ENCODE measurements at regions not wholly inside any gene's neighbourhood (a gene's known extent, or its start where the extent isn't known, plus 50 kb on each side); places are given as distances from the start of the nearest gene placed in this dataset.
A peak's percentile ranks its signal among the peaks of the same experiment; 100 is the strongest.

GRCh38 chr2:155111070-155111469, 412.6 kb downstream of the KCNJ3 start:
- DNase-seq (ENCODE audit: low spot score) (no peak), ATAC-seq (no peak)
- Mint-ChIP-seq H3K9me3 (no peaks in the 10 kb centered on the region), H3K4me1 (no peaks in the 10 kb centered on the region), H3K4me3 (no peak overlapping the region), H3K27ac (no peak overlapping the region), H3K36me3 (ENCODE audit: low read depth) (no peaks in the 10 kb centered on the region), H3K27me3 (ENCODE audit: insufficient read depth, low read depth, poor library complexity) (no peaks in the 10 kb centered on the region)
- Histone ChIP-seq H3K4me1 (ENCODE audit: insufficient read depth) (no peaks in the 10 kb centered on the region), H3K27me3 (ENCODE audit: insufficient read depth) (no peaks in the 10 kb centered on the region), H3K36me3 (ENCODE audit: insufficient read depth) (no peaks in the 10 kb centered on the region), H3K79me2 (replicated peaks; ENCODE audit: insufficient read depth) (no peaks in the 10 kb centered on the region), H3K27ac (ENCODE audit: low read depth) (no peak overlapping the region), H3K9me2 (ENCODE audit: insufficient read depth) (no peaks in the 10 kb centered on the region), H3F3A (replicated peaks; ENCODE audit: low read depth) (no peaks in the 10 kb centered on the region), H4K20me1 (replicated peaks; ENCODE audit: insufficient read depth) (no peaks in the 10 kb centered on the region), H3K4me2 (no peak overlapping the region), H3K4me3 (no peak overlapping the region), H2AFZ (no peak overlapping the region)
- no peak for TF ChIP-seq STAT1 (IDR thresholded peaks at IDR 0.05; ENCODE audit: unreplicated experiment)

GRCh38 chr2:155109527-155109926, 411.0 kb downstream of the KCNJ3 start:
- Histone ChIP-seq H3K4me3 (no peak overlapping the region), H3K27ac (ENCODE audit: low read depth) (no peak overlapping the region), H3K4me1 (ENCODE audit: insufficient read depth) (no peaks in the 10 kb centered on the region), H3K79me2 (replicated peaks; ENCODE audit: insufficient read depth) (no peaks in the 10 kb centered on the region), H4K20me1 (replicated peaks; ENCODE audit: insufficient read depth) (no peaks in the 10 kb centered on the region), H3K36me3 (ENCODE audit: insufficient read depth) (no peaks in the 10 kb centered on the region), H3K4me2 (no peak overlapping the region), H2AFZ (0 out of 2 replicates have a peak overlapping the region, but pooled peaks have one; percentile 40), H3F3A (replicated peaks; ENCODE audit: low read depth) (no peaks in the 10 kb centered on the region), H3K27me3 (ENCODE audit: insufficient read depth) (no peaks in the 10 kb centered on the region), H3K9me2 (ENCODE audit: insufficient read depth) (no peaks in the 10 kb centered on the region)
- Mint-ChIP-seq H3K27me3 (ENCODE audit: insufficient read depth, low read depth, poor library complexity) (no peaks in the 10 kb centered on the region), H3K9me3 (no peaks in the 10 kb centered on the region), H3K4me3 (no peak overlapping the region), H3K4me1 (no peaks in the 10 kb centered on the region), H3K27ac (no peak overlapping the region), H3K36me3 (ENCODE audit: low read depth) (no peaks in the 10 kb centered on the region)
- DNase-seq (ENCODE audit: low spot score) (no peak), ATAC-seq (no peak)
- no peak for TF ChIP-seq JUNB (IDR thresholded peaks at IDR 0.05; ENCODE audit: unreplicated experiment)
- TF ChIP-seq ETS1 (IDR thresholded peaks at IDR 0.05), result no peak
- TF ChIP-seq ZNF331 (CRISPR knock-in tag; IDR thresholded peaks at IDR 0.05; ENCODE audit: low read depth), result no peak
- no peak for TF ChIP-seq ZNF462 (CRISPR knock-in tag; IDR thresholded peaks at IDR 0.05)
- no peak for TF ChIP-seq ZNF114 (CRISPR knock-in tag; IDR thresholded peaks at IDR 0.05)
- TF ChIP-seq REST (IDR thresholded peaks at IDR 0.05; ENCODE audit: unreplicated experiment), result no peak
- no peak for TF ChIP-seq EZH2phosphoT487 (IDR thresholded peaks at IDR 0.05; ENCODE audit: unreplicated experiment)
- TF ChIP-seq POLR2AphosphoS5 (IDR thresholded peaks at IDR 0.05; ENCODE audit: low read depth), result no peak
- TF ChIP-seq EZH2 (IDR thresholded peaks at IDR 0.05; ENCODE audit: low read depth, unreplicated experiment), result no peak

Measured in GM23338 (cell line).